ENCODE measurements at regions not wholly inside any gene's neighbourhood (a gene's known extent, or its start where the extent isn't known, plus 50 kb on each side); places are given as distances from the start of the nearest gene placed in this dataset.

- no peak for DNase-seq
Measured at GRCh38 chr10:33579996-33580395, 245.5 kb upstream of the NRP1 start.

DNA sequence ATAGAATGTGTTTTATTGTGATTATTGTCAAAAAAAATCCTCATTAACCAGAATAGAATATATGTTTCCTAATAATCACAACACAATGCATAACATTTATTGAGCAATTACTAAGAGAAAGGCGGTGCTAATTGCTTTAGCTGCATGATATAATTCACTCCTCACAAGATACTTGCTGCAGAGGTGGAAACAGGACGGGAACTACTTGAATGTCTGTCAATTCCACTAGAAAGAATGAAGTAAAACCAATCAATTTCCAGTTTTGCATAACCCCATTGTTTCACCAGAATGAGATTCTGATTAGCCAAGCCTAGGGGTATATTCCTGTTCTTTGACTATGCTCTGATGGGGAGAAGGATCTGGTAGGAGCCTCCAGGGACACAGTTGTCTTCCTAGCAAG lies 239.1 kb upstream of the NRP1 start:
- no peak for DNase-seq

DNA sequence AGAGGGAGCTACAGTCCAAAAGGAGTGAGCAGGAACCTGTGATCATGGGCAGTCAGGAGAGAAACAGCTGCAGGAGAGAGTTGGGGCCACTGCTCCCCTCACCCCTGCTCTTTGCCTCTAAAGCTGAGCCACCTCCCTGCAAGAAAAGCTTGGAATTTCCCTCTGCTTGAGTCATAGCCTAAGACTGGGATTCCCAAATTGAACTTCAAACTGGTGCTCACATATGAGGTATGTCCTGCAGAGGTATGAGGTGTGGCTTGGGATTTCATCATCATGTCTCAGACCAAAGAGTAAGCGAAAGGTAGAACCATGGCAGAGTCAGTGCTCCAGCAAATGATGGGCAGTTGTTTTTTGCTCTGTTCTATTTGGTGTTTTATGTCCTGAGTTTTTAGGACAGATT lies 237.1 kb upstream of the NRP1 start:
- peak; percentile 9 for DNase-seq

GRCh38 chr10:33570495-33570894 lies 236.0 kb upstream of the NRP1 start:
- no peak for DNase-seq

DNA sequence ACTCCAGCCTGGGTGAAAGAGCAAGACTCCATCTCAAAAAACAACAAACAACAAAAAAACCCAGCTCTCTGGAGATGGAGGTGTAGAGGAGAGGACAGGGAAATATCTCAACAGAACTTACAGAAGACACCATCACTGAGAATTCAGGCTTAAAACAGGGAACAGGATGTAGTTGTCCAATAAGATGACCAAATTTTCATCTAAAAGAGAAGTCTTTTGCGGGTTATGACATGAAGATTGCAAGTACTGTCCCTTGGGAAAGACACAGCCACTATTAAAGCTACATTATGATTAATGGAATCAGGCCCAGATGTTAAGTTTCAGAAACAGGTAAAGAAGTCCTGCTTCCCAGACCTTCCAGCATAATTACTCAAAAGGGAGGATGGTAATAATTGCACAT lies 235.2 kb upstream of the NRP1 start:
- DNase-seq: no peak

DNA sequence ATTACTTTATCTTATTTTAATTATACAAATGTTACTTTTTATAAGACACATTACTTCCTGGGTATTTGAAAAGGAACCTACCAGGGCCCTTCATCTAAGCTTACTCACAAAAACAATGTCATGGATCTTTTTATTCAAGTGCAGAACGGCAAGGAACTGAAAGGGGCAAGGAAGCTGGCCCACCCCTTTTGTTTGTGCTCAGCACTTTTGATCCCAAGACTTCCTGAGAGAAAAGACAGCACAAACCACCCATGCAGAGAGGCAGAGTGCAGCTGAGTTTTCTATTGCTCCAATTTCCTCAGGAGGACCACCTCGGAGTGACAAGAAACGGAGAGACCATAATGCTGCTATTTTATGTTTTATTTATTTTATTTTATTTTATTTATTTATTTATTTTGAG lies 232.0 kb upstream of the NRP1 start:
- DNase-seq: no peak

GRCh38 chr10:33566001-33566400 lies 231.5 kb upstream of the NRP1 start:
- no peak for DNase-seq

GRCh38 chr10:33565231-33565630 lies 230.8 kb upstream of the NRP1 start:
- no peak for DNase-seq

GRCh38 chr10:33559105-33559504 lies 224.6 kb upstream of the NRP1 start:
- peak; percentile 44 for DNase-seq

- DNase-seq: no peak
Measured at GRCh38 chr10:33557313-33557712, 222.8 kb upstream of the NRP1 start.

DNA sequence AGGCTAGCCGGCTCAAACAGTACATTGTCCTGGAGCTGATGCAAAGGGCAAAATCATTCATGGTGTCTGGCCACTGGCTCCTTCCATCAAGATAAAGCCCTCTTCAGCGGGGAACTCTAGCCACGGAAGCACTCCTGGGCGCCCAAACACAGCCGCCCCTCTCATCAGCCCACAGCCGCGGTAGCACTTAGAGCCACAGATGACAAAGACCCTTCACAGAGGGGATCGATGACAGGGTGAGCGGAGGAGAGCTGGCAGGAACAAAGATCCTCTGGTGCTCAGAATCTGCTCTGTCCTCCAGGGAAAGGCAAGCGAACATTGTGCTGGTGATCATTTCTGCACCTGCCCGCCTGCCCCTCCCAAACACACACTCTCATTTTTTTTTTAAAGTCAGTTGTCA lies 222.2 kb upstream of the NRP1 start:
- no peak for DNase-seq

GRCh38 chr10:33556103-33556502 lies 221.6 kb upstream of the NRP1 start:
- DNase-seq: no peak

DNA sequence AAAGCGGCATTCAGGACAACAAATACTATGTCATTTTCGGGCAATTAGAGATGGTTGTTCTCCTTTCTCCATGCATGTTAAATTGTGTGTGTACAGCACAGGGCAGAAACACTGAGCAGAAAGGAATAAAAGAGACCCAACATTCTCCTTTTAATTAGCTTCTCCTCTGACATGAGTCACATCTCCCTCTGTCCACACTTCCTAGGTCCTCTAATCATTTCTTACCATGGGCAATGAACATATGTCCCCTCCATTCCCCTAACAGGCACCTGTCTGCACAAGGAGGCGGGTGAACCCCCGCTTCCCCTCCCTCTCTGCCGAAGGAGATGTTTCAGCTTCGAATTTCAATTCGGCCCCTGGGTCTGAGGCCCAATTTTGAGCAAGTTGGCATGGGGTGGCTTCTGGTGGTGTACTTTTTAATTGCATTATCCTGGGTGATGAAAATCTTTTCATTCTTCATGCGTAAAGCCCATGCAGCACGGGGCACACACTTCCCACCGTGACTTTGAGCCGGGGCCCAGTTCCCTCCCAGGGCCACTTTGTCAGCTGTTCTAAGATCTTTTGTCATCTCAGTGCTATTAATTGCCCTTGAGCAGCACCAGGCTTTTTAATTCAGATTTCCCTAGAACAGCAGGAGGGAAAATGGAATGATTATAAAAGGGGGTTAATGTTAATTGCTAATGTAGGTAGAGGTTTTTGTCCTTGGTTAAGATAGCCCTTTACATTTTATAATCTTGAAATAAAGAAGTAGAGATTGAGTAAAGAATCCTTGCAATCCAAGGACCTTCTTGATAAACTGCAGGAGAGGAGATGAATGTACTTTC lies 219.5 kb upstream of the NRP1 start:
- no peak for DNase-seq

GRCh38 chr10:33552290-33552689 lies 217.8 kb upstream of the NRP1 start:
- no peak for DNase-seq

GRCh38 chr10:33550811-33551210 lies 216.3 kb upstream of the NRP1 start:
- DNase-seq: no peak

DNA sequence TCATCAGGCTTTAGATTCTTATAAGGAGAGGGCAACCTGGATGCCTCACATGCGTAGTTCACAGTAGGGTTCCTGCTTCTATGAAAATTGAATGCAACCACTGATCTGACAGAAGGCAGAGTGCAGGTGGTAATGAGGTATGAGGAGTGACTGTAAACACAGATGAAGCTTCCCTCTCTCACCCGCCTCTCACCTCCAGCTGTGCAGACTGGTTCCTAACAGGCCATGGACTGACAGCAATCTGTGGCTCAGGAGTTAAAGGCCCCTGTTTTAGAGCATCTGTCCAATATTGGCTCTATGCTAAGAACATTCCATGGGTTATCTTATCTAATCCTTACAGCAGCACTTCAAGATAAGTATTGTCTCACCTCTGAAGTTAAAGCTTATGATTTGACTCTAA lies 213.5 kb upstream of the NRP1 start:
- no peak for DNase-seq

DNA sequence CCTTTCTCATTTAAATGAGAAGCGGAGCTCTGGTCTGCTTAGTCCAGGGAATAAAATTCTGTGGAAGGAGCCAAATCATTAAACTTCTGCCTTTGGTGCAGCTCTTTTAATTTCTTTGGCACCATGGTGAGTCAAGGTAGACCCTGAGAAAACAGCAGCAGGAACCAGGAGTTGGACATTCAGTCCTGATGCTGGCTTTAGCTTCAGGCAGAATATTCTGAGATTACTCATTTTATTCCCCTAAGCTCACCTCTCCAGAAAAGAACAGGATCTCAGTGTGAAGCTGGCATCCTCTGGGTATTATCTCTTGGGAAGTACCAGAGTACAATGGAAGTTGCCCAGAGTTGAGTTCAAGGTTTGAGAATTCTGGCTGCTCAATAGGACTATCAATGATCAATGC lies 211.6 kb upstream of the NRP1 start:
- no peak for DNase-seq

DNA sequence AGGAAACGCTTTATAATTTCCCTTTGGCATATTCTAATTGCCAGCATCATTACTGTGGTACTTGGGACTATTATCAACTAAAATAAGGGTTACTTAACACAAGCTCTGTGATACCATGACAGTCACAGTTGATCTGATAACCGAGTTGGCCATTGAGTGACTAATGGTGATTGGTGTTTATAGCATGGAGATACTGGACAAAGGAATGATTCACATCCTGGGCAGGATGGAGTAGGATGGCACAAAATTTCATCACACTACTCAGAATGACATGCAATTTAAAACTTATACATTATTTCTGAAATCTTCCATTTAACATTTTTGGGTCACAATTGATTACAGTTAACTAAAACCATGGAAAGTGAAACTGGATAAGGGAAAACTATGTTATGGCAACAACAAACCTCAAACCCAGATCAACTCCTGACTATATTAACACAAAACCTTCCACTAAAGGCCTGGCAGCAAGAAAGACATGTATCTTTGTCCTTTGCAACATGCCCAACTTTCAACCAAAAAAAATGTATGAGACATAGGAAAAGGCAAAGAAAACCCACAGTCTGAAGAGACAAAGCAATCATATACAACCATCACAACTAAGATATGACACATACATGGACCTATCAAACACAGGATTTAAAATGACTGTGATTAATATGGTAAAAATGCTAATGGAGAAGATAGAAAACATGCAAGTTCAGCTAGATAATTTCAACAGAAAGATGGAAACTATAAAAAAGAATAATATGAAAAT lies 208.5 kb upstream of the NRP1 start:
- peak; percentile 65 for DNase-seq

GRCh38 chr10:33539116-33539515 lies 204.6 kb upstream of the NRP1 start:
- no peak for DNase-seq

- DNase-seq: peak; percentile 36
Measured at GRCh38 chr10:33537066-33537465, 202.6 kb upstream of the NRP1 start.

GRCh38 chr10:33536508-33536907 lies 202.0 kb upstream of the NRP1 start:
- no peak for DNase-seq

- DNase-seq: no peak
Measured at GRCh38 chr10:33535866-33536265, 201.4 kb upstream of the NRP1 start.

GRCh38 chr10:33534416-33534815 lies 199.9 kb upstream of the NRP1 start:
- no peak for DNase-seq

- no peak for DNase-seq
Measured at GRCh38 chr10:33533612-33534011, 199.1 kb upstream of the NRP1 start.

Measured in fibroblast of skin of back (primary cell).